Activated T-cell treated with anti-CD3 and anti-CD28 coated beads, Interleukin-2, amount 50 U/mL, for 1 hour (primary cell): ENCODE measurements at regions not wholly inside any gene's neighbourhood (a gene's known extent, or its start where the extent isn't known, plus 50 kb on each side); places are given as distances from the start of the nearest gene placed in this dataset.

Source experiments
- DNase-seq: peaks from one replicate; pipeline ENCODE4 v3.0.0-alpha.2; 2020

DNA sequence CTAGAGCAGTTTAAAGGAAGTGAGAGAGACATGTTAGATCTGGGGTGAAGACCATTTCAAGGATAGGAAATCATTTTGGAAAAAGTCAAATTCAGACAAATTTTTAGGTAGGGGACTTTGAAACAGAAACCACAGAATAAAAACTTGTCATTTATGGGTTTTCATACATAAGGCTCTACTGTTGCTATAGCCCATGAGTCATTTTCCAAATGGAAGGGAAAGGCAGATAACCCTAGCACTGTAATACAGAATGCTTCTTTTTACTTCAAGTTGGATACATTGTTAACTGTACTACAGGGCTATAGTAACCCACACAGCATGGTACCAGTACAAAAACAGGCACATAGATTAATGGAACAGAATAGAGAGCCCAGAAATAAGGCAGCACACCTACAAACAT lies 455.4 kb downstream of the EBF1 start:
- DNase-seq, result no peak

DNA sequence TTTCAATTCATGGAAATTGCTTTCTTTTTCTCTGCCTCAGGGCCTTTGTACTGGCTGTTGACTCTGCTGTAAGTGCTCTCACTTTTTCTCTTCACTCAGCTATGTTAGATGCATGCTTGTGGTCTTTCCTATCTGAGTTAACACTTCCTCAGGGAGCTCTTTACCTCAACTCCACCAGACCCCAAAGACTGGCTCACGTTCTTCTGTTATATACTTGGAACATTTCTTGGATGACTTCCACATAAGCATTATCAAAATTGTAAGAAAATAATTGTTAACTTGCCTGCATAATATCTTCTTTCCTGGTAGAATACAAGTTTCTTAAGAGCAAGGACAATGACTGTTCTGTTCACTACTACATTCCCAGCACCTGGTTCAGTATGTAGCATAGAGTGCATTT lies 455.9 kb downstream of the EBF1 start:
- DNase-seq, result no peak

DNA sequence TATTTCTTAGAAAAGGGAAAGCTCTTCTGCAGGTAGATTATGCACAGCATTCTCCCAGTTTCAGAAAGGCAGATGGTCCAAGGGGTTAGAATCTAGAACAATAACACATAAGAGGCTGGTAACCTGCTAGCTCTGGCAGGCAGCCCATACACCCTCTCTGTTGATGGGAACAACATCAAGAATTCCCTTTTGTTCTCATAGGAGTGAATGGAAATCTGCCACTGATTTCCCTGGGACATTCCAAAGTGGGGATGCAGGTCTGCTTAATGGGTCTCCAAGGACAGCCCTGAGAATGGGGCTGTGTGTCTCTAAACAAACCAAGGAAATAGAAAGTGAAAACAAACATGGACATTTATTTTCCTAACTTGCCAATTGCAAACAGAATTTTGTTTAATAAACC lies 456.8 kb downstream of the EBF1 start:
- no peak for DNase-seq

DNA sequence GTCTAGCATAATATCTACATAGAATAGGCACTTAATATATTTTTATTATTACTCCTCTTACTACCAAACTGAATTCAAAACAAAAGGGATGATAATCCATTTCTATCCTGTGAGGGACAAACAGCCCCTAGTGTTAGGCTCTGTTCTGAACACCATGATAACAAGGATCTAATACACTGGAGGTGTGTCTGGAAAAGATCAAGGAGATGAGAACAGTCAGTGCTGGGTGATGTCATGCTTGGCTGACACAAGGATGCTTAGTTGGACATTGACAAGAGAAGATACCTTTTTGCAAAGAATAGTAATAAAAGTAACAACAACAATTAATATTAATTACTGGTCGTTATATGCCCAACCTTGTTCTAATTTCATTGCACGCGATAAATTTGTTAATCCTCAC lies 458.7 kb downstream of the EBF1 start:
- no peak for DNase-seq

DNA sequence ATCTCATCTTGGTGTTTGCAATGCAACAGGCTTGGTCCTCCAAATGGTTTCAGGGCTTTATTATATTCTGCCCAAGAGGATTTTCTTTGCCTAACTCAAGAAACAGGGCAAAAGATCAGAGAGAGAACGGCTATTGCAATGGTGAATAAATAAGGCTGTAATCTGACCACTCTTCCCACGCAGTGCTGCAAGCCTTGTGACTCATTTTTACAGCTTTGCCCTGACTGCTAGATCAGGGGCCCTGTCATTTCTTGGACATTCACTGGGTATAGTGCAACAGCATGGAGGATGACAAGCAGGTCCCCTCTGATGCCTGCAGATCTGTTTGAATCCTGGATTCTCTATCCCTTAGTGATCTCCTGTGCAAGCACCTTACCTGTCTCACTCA lies 459.1 kb downstream of the EBF1 start:
- DNase-seq, result no peak

DNA sequence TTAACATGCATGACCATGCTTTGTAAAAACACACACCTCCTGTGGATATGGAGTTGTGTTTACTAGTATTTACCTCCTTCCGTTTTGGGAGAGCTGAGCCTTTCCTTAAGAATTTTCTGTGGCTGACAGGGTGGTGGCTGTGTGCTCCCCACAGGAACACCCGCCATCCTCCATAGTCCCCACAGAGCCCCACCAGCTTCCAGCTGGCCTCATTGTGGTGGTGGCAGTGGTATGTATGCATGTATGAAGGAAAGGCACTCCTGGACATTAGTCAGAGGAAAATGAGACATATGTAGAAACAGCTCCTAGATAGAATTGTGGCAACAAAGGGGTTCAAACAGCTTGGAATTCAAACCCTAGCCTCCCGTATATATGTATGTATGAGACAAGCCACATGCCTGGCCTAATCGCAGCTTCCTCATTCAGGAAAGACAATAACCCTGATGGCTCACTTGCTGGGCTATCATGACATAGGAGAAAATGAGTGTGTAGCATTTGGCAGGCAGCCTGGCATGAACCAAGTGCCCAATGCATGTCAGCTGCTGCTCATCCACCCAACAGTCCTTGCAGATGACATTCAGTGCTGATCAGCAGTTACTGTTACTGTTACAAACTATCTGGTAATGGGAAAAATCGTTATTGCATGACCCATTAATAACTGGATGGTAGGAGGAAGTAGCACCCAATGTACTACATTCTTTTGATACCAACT lies 459.7 kb downstream of the EBF1 start:
- no peak for DNase-seq

DNA sequence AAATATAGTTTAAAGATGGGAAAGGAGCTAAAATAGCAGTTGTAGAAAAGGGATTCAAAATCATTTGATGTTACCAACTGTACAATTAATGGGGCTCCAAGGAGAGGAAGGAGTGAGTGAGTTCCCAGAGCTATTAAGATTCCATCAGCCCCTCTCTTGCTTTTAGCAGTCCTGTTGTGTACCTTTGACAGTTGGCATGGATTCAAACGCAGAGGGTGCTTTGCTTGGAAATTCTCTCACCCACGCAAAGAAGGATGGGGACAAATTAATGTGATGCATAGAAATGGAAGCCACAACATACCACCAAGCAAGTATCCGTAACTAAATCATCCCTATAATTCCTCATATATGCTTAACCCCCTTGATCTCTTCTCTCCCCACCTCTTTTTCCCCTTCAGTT lies 461.3 kb downstream of the EBF1 start:
- DNase-seq, result no peak

DNA sequence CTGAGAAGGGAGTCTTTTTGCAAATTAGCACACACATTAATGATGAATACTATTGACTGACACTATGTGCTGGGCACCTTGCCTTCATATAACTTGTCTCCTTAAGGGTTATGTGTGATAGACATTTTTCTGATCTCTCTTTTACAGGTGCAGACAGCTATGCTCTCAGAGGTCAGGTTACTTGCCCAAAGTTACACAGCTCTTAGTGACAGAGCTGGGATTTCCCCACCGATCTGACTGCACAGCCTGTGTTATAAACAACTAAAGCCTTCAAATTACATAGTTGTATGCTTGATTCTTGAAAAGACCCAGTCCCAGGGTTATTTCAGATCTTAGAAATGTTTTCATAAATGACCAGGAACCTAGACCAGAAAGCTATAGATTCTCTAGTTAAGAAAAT lies 462.7 kb downstream of the EBF1 start:
- DNase-seq, result no peak

DNA sequence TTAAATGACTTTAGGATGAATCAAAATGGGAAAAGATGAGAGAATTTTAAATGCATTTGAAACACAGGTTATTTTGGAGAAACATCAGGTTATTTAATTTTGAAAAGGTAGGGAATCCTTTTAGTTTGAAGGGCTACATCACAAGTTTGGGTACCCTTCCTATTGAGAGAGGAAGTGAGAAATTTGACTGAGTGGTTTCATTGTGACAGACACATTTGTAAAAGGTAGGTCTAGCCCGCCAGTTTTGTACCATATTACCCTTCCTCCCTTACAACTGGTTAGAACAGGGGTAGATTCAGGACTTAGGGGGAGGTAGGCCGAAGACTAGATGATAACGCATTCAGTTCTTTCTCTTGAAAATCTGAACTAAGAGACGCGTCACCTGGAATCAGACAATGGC lies 464.2 kb downstream of the EBF1 start:
- no peak for DNase-seq

DNA sequence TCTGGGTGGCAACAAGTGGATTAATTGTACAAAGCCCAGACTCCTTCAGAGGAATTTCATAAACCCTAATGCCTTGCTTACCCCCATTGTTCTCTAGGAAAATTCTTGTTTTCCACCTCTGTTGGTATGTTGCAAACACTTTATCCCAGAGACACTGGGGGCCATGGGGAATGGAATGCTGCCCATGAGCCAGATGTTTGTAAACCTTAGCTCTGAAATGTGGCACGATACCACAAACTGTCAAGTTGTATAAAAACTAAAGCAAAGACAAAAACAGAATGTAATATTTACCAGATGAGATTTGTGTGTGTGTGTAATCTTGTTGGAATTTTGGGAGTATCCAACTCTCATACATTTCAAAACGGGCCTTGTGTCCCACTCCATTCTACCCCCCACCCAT lies 465.0 kb downstream of the EBF1 start:
- DNase-seq, result no peak

DNA sequence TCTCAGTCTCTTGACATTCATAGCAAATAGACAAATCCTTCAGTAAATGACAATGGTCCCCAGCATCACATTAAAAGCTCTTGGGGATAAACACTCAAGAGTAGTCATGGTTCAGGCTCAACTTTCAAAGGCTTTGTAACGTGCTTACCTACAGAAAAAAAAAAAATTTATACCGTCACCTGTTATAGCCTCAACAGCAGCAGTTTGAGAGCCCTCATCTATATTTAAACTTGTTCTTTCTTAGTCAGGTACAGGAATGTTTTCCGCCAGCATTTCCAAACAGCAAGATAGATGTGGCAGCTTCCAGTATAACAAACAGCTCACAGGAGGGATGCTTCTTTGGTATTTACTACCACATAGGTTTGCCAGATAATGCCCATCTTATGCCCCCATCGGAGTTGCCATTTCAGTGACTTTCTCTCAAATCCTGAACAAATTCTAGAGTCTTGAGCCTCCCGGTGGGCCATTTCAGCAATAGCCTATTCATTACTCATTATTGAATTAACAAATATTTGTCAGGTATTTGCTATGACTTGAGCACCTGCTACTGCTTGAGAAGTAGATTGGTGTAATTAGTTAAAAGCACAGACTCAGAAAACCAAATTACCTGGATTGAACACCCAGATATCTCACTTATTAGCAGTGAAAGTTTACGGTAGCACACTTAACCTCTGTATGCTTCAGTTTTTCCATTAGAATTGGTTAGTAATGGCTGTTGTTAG lies 470.0 kb downstream of the EBF1 start:
- no peak for DNase-seq

DNA sequence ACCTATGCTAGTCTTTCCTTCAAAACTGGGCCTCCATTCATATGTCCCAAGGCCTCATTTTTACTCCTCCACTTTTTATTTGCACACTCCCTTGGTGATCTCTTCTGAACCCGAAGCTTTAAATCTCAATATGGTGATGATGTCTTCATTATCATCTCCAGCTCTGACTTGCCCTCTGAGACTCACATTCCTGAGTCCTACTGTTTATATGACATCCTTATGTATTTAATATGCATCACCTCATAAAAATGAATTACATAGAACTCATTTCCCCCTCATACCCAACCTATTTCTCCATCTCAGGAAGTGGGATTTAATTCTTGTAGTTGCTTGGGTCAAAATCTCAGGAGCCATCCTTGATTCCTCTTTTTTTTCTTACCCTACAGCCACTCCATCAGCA lies 473.0 kb downstream of the EBF1 start:
- no peak for DNase-seq

DNA sequence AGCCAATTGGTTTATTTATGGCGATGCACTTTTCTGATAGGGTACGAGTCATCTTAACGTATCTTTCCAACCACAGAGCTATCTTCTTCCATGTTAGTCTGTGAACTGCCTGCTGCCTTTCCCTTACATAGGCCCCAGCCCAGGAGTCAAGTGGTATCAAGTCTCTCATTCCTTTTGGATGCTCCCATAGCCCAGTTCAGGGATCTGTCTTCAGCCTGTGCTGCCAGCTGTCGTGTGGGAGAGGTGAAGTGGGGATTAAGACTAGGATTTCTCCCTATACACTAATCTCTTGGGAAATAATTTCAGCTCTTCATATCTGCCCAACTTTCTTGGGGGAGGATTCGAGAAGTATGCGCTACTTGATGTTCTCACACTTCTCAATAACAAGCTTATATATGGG lies 475.7 kb downstream of the EBF1 start:
- no peak for DNase-seq

DNA sequence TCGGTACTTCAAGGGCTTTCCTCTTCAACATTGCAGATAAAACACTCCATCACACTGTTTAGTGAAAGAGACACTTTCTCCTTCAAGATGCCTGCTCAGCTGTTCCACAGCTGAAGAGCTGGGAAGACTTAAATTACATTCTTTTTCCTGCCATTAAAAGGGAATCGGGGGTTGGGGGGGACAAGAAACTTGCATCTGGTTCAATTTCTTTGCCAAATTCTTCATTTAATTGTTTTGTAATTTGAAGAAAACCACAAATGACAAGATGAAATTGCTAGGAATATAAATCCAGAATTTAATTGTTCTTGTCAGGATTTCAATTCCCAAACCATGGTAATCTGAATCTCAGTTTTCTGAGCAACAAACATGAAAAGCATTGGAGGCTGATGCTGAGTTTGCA lies 478.3 kb downstream of the EBF1 start:
- no peak for DNase-seq

DNA sequence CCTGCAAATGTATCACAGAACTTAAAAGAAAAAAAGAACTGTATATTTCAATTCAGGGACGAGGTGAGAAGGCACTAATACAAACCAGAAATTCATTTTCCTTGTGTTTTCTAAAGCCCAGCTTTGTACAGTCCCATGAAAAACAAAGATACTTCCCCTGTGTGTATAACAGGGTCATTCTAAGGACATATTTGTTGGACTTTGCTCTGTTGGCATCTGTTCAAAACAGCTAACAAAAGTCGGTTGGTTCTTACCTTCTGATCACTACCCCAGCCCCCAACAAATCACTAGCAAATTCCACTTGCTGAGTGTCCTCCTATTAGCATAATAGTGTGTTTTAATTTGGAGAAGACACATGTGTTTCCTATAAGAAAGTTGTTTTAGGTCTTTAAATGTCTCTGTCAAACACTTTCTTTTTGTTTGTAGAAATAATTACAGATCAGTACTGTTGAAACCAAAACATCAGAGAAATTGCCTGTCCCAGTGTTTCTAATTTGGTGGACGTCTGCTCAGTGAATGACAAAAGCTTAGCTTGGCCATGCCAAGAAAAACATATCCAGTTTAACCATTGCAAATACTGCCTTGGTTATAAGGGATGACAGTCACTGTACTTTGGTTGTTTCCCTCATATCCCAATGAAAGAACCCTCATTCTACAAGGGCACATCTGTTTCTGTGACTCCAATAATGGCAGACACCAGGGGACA lies 480.5 kb downstream of the EBF1 start:
- DNase-seq, result no peak

DNA sequence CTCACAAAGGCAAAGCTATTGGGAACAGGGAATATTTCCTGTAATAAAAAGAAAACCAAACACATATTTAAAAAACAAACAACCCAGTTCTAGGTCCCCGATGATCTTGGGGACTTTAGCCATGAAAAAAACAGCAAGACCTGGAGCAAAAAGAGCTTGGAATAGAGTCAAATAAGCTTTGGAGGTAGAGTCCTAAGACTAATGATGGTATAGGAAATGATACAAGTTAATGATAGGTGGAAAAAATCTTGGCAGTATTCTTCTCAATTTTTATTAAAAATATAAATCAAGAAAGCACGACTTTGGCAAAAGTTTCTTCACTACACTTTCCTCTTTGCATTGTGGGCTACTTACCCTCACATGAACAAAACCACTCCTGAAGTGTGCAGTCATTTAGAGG lies 481.5 kb downstream of the EBF1 start:
- no peak for DNase-seq

DNA sequence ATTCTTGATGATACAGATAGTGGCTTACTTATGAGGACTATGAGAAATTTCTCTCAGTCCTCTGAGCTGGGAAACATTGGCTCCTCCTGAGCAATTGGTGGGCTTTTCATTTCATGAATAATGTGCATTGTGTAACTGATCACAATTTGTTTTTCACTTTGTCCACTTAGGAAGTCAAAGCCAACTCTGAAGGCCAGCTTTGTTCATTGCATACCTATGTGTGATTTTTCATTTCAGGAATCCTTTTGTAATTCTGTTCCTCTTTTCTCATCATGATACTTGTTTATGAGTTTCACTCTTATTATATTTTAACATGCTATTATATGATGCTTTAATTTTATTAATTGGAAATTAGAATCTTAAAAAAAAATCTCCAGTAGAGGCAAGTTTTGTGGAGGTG lies 483.0 kb downstream of the EBF1 start:
- DNase-seq, result no peak

DNA sequence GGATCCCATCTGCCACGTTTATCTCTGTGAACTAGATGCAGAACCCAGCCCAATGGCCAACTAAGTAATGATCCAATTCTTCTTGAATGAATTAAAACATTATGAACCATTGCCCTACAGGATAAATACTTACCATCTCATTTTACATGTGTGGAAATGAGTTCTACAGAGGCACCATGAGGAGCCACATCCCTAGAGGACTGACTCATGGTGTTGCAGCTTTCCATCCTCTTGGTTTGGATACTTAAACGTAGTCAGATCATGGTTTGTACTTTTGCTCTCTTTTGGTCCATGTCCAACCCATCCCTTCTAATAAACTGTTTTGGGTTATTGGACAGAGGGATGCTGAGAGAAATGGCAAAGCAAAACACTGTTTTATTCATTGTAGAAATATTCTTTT lies 484.8 kb downstream of the EBF1 start:
- no peak for DNase-seq

DNA sequence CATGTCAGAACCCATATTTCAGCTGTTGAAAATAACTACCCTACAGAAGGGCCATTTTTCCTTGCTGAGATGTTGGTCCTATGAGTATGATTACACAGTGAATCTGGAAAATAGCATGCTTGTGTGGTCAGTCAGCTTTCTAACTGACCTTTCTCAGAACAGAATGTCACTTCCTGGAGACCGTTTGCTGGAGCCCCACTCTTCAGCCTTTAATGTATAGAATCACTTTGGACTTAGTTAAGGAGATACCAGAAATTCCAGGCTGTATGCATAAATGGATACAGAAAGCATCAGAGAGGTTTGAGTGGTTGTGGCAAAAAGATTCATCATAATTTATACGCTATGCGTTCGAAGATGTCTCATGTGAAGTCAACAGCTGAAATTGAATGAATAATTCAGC lies 488.1 kb downstream of the EBF1 start:
- DNase-seq, result no peak

DNA sequence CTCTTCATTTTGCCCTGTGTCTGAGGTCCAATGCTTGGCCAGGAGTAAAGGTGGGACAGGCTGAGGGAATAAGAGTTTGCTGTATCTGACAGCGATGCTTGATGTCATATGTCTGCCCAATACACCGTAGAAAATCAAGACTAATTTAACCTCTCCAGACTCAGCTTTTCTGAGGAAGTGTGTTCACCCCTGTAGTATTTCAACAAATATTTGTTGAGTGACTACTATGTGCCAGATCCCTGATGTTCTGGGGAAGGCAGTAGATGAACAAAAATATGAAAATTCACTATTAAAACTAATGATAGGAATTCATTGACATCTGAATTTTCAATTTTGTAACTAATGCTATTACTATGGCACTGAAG lies 489.7 kb downstream of the EBF1 start:
- no peak for DNase-seq

DNA sequence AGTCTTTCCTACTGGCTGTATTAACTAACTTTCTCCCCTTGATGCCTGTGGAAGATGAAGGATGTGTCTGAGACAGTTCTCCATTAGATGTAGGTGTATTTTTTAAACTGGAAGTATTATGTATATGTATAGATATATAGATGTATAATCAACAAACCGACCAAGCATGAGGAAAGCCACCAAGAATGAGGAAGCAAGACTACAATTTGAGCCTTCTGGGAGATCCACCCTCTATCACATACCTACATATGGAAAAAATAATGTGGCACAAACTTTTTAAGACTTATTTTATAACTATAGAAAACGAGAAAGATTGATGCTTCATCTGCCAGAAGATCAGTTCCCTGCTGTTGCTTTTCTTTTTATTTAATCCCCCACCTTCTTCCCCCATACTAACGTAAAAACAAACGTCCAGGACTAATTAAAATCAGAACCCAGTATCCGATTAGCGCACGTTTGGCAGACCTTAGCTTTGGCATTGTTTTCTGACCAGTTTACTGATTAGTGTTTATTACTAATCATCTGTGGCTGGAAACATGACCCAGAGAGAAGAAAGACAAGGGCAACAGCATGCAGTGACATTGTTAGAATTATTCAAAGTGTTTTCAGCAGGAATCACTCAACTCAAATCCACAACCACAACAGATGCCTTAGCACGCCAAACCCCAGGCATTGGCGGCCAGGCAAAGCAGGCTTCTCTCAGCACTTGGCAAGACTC lies 490.2 kb downstream of the EBF1 start:
- no peak for DNase-seq

DNA sequence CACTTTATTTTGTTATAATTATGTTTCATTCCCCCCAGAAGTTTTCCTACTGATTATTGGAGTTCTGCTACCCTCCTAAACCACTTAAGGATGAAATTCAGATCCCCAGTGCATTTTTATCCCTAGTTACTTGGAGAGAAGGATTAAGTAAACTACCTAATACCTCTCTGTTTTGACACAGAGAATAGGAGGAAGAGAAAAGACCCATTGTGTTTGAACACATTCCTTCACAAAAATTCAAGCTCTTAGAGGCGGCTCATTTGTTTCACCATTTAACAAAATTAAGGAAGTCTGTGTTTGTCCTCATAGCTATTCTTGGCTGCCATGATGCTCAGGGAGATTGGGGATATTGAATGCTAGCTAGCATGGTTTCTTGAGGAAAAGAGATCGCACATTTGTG lies 492.6 kb downstream of the EBF1 start:
- no peak for DNase-seq

DNA sequence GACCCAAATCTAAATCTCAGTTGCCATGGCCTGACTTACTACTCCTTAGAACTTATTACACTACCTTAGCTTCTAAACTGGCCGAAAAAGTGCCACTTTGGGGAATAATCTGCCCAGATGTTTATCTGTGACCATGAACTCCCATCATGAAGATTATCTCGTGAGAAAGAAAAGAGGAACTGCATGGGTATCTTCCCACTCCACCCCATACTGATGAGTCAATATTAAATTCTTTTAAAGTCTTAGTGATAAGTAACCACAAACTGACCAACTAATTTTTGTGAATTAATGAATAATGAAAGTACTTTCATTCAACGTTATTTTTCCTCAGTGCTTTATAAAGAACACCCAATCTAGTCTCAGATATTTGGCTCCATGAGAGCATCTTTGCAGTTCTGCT lies 493.5 kb downstream of the EBF1 start:
- DNase-seq, result no peak

DNA sequence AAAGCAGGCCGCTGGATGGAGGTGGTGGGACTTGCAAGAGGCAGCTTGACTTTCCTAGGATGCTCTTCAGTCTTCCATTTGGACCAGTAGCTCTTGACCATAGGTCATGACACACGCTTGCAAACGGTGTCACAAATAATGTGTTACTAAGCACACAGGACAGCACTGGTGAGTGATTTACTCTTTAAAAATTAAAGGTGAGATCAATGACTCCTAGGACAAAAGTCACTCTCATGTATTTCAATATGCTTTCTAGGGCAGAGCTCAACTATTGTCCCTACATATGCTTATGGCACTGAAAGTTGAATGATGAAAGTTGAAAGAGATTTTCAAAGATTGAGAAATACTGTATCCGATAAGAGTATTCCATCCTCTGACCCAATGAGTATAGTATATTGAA lies 496.7 kb downstream of the EBF1 start:
- DNase-seq, result no peak
